ENCODE measurements at regions not wholly inside any gene's neighbourhood (a gene's known extent, or its start where the extent isn't known, plus 50 kb on each side); places are given as distances from the start of the nearest gene placed in this dataset.

- no peak for TF ChIP-seq CTCF (IDR thresholded peaks at IDR 0.05)
- Histone ChIP-seq H3K36me3 (no peaks in the 10 kb centered on the region), H3K4me3 (no peak overlapping the region), H3K4me1 (no peaks in the 10 kb centered on the region), H3K27me3 (no peaks in the 10 kb centered on the region), H3K27ac (no peak overlapping the region), H3K9me3 (no peaks in the 10 kb centered on the region)
- no peak for DNase-seq (ENCODE audit: low spot score)
Observed at GRCh38 chr5:67405755-67406154, 209.2 kb upstream of the CD180 start.

- no peak for TF ChIP-seq CTCF (IDR thresholded peaks at IDR 0.05)
- no peaks in the 10 kb centered on the region for H3K27me3 ChIP-seq
- no peak for DNase-seq (ENCODE audit: low spot score)
- no peak overlapping the region for H3K4me3 ChIP-seq
- no peak overlapping the region for H3K27ac ChIP-seq
- no peaks in the 10 kb centered on the region for H3K36me3 ChIP-seq
- H3K9me3 ChIP-seq, result no peaks in the 10 kb centered on the region
- no peaks in the 10 kb centered on the region for H3K4me1 ChIP-seq
Observed at GRCh38 chr5:67405101-67405364, 208.4 kb upstream of the CD180 start.

GRCh38 chr5:67404256-67405100 lies 207.9 kb upstream of the CD180 start:
- DNase-seq (ENCODE audit: low spot score), result no peak
- Histone ChIP-seq H3K27ac (no peak overlapping the region), H3K4me1 (no peaks in the 10 kb centered on the region), H3K27me3 (no peaks in the 10 kb centered on the region), H3K36me3 (no peaks in the 10 kb centered on the region), H3K4me3 (no peak overlapping the region), H3K9me3 (no peaks in the 10 kb centered on the region)
- no peak for TF ChIP-seq CTCF (IDR thresholded peaks at IDR 0.05)

- H3K36me3 ChIP-seq, result no peaks in the 10 kb centered on the region
- no peaks in the 10 kb centered on the region for H3K9me3 ChIP-seq
- DNase-seq (ENCODE audit: low spot score), result no peak
- H3K4me1 ChIP-seq, result no peaks in the 10 kb centered on the region
- TF ChIP-seq CTCF (IDR thresholded peaks at IDR 0.05), result no peak
- H3K27ac ChIP-seq, result no peak overlapping the region
- no peak overlapping the region for H3K4me3 ChIP-seq
- no peaks in the 10 kb centered on the region for H3K27me3 ChIP-seq
Observed at GRCh38 chr5:67402526-67402925, 205.9 kb upstream of the CD180 start.

- Histone ChIP-seq H3K4me3 (no peak overlapping the region), H3K4me1 (no peaks in the 10 kb centered on the region), H3K36me3 (no peaks in the 10 kb centered on the region), H3K9me3 (no peaks in the 10 kb centered on the region), H3K27ac (no peak overlapping the region), H3K27me3 (no peaks in the 10 kb centered on the region)
- no peak for DNase-seq (ENCODE audit: low spot score)
- TF ChIP-seq CTCF (IDR thresholded peaks at IDR 0.05), result no peak
Observed at GRCh38 chr5:67401172-67401571, 204.6 kb upstream of the CD180 start.

- no peaks in the 10 kb centered on the region for H3K36me3 ChIP-seq
- TF ChIP-seq CTCF (IDR thresholded peaks at IDR 0.05), result no peak
Observed at GRCh38 chr5:67400752-67401151, 204.2 kb upstream of the CD180 start.

More at GRCh38 chr5:67400752-67401151, 204.2 kb upstream of the CD180 start:
- DNase-seq (ENCODE audit: low spot score), result no peak
- H3K9me3 ChIP-seq, result no peaks in the 10 kb centered on the region
- H3K4me1 ChIP-seq, result no peaks in the 10 kb centered on the region
- no peaks in the 10 kb centered on the region for H3K27me3 ChIP-seq
- H3K4me3 ChIP-seq, result no peak overlapping the region
- no peak overlapping the region for H3K27ac ChIP-seq

Measured in right atrium auricular region (tissue), 2 donors.